HL-60 (cell line): ENCODE measurements at regions not wholly inside any gene's neighbourhood (a gene's known extent, or its start where the extent isn't known, plus 50 kb on each side); places are given as distances from the start of the nearest gene placed in this dataset.

Experiments used
- DNase-seq, 2 experiments: peaks; one replicate each; pipeline ENCODE4 v3.0.0-alpha.2; 2010 to 2020; ENCODE audit warnings: low read depth in 1 of 2, low spot score in 1 of 2
- H3K27ac ChIP-seq: fragments of 250-450 bp; sonication (Bioruptor Pico); replicated peaks from 2 replicates; pipeline ENCODE4 v1.5.1; 2020; ENCODE audit warnings: mild to moderate bottlenecking, moderate library complexity
- H3K27me3 ChIP-seq: fragments of 250-450 bp; sonication (Bioruptor Pico); 2 replicates; pipeline ENCODE4 v1.5.1; 2021; ENCODE audit warnings: mild to moderate bottlenecking, moderate library complexity; ENCODE audit not compliant: insufficient read depth, poor library complexity, severe bottlenecking
- H3K4me3 ChIP-seq: replicated peaks from 2 replicates; pipeline ENCODE4 v1.5.1; 2011; ENCODE audit warnings: mild to moderate bottlenecking, control low read depth, low read length; ENCODE audit not compliant: insufficient read depth
- GABPA ChIP-seq: IDR thresholded peaks from 2 replicates; pipeline ENCODE4 v1.6.1; 2012; ENCODE audit warnings: low read depth
- POLR2AphosphoS5 ChIP-seq: IDR thresholded peaks from 2 replicates; pipeline ENCODE4 v1.6.1; 2012; ENCODE audit warnings: low read depth
- REST ChIP-seq: IDR thresholded peaks from 2 replicates; pipeline ENCODE4 v1.6.1; 2012; ENCODE audit warnings: low read depth; ENCODE audit not compliant: insufficient replicate concordance
- SPI1 ChIP-seq: IDR thresholded peaks from 2 replicates; pipeline ENCODE4 v1.6.1; 2012; ENCODE audit warnings: low read depth, mild to moderate bottlenecking, borderline replicate concordance
- TF ChIP-seq, protein P1 (sequence below): IDR thresholded peaks from one replicate; pipeline ENCODE4 v1.5.1; 2011; ENCODE audit warnings: low read length, control low read depth, inconsistent platforms; ENCODE audit not compliant: insufficient read depth

DNA sequence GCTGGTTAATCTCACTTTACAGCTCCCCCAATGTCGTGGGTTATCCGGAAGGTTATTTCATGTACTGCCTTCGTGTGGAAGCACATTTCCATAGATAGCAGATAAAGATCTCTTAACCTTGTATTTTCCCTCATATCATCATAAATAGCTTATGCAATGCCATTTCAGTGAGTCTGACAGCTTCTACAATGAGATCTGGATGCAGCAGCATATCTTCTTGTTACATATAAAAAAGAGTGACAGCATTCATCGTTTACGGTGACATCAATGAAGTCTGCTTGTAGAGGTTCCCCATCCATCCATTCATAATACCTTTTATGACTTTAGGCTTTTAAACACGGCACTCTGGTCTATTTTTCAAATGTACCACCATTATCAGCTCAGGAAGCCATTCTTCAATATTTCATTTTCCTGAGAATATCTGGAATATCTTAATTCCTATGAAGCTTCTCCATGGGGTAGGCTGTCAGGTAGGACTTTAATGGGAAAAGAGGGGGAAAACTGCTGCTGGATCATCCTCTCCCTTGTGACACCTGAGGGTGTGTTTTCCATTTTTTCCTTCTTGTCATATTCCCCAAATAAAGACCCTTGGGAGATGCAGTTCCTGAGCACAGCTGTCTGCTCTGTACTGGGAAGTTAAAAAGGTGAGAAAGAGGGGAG, 51.9 kb upstream of the CTBP2 start:
- no peak for DNase-seq
- TF ChIP-seq POLR2AphosphoS5 (no peak), SPI1 (no peak), GABPA (no peak), REST (no peak)
- TF ChIP-seq, protein P1, sequence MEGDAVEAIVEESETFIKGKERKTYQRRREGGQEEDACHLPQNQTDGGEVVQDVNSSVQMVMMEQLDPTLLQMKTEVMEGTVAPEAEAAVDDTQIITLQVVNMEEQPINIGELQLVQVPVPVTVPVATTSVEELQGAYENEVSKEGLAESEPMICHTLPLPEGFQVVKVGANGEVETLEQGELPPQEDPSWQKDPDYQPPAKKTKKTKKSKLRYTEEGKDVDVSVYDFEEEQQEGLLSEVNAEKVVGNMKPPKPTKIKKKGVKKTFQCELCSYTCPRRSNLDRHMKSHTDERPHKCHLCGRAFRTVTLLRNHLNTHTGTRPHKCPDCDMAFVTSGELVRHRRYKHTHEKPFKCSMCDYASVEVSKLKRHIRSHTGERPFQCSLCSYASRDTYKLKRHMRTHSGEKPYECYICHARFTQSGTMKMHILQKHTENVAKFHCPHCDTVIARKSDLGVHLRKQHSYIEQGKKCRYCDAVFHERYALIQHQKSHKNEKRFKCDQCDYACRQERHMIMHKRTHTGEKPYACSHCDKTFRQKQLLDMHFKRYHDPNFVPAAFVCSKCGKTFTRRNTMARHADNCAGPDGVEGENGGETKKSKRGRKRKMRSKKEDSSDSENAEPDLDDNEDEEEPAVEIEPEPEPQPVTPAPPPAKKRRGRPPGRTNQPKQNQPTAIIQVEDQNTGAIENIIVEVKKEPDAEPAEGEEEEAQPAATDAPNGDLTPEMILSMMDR, result no peak
- H3K27ac ChIP-seq, result no peak overlapping the region
- no peak overlapping the region for H3K4me3 ChIP-seq
- H3K27me3 ChIP-seq, result no peaks in the 10 kb centered on the region
